ENCODE measurements at regions not wholly inside any gene's neighbourhood (a gene's known extent, or its start where the extent isn't known, plus 50 kb on each side); places are given as distances from the start of the nearest gene placed in this dataset.

DNA sequence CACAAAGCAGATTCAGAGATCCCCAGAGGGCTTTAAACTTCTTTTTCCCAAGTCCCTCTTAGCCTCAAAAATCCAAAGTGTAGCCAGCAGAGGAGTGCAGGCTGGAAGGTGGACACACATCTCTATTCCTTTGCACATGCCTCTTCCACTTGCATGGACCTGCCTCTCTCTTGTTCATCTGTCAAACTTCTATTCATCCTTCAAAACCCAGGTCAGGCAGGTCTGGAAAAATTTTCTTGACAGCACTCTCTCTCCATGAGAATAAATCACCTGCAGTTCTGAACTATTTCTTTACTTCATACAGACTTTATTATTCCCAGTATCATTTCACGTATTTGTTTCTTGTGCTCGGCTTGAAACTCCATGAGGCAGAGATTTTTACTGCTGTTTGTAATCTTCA is 127.5 kb downstream of the SS18 start:
- DNase-seq, result no peak

DNA sequence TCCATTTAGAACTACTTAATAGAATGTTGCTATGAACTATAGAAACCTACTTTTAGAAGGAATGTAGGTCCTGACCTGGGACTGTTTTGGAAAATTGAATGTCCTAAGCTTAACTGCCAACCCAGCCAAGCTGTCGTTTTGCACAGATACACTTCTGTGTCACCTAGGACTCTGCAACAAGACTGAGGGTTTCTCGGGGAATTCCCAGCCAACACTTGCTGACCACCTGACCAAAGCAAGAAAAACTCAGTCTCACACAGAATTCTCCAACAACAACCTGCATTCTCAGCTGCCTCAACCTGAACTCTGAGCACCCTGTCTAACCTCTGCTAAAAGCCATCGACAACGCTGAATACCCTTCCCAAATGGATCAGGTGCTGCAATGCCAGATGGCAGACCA is 128.2 kb downstream of the SS18 start:
- DNase-seq, result no peak

DNA sequence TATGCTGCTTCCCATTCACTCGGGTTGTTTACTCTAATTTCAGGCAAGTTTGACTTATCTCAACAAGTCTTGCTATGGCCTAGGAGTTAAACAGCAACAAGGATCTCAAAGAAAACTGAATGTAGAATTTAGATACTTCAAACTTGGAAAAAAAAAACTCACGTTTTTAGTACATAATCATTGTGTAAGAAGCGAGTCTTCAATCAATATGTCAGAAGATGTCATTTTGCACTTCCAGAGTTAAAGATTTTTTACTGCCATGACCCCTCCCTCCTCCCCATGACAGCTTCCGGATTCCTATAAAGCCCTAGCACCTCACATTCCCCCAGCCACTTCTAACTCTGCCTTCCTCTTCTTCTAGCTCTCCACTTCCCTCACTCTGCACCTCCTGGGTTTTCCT is 133.4 kb downstream of the SS18 start:
- DNase-seq, result no peak

DNA sequence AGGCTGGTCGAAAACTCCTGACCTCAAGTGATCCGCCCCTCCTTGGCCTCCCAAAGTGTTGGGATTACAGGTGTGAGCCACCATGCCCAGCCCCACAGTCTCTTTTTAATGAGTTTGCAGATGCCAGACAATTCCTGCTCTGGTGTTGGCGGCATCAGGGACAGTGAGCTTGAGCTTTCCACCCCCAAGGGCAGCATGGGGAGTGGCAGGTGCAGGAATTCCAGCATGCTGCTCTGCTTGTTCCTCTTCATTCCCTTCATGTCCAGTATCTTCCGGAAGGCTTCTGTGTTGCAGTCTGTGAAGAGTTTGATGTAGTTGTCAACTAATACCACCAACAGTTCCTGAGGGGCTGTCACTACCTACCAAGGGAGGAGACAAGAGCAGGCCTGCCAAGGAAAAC is 137.3 kb downstream of the SS18 start:
- no peak for DNase-seq

DNA sequence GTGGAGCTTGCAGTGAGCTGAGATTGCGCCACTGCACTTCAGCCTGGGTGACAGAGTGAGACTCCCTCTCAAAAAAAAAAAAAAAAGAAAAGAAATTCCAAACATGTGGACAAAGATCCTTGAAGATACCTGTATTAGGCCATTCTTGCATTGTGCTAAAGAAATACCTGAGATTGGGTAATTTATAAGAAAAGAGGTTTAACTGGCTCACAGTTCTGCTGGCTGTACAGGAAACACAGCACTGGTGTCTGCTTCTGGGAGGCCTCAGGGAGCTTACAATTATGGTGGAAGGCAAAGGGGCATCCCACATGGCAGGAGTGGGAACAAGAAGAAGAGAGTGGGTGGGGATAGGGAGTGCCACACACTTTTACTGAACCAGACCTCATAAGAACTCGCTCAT is 140.1 kb downstream of the SS18 start:
- no peak for DNase-seq

DNA sequence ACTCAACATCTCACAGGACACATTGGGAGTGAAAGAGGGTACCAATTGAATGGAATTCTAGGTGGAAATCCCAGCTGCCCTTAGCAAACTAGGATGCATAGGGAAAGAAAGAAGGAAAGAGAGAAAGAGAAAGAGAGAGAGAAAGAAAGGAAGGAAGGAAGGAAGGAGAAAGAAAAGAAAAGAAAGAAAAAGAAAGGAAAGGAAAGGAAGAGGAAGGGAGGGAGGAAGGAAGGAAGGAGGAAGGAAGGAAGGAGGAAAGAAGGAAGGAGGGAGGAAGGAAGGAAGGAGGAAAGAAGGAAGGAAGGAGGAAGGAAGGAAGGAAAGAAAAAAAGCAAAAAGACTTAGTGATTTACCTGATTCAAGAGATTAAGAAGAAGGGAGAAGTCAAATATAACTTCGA is 143.9 kb downstream of the SS18 start:
- DNase-seq, result no peak

DNA sequence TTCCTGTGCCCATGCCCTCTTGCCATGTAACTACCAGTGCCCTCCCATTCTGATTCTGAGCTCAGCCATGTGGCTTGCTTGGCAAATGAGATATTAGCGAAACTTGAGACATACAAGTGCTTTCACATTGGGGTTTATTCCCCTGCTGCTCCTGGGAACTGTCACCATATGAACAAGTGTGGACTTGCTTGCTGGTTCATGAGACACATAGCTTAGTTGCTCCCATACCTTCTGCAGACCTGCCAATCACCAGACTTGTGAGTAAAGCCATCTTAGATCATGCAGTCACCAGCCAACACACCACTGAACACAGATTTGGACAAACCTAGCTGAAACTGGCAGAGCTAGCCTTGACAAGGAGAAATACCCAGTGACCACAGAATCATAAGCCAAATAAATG is 155.1 kb downstream of the SS18 start:
- no peak for DNase-seq

DNA sequence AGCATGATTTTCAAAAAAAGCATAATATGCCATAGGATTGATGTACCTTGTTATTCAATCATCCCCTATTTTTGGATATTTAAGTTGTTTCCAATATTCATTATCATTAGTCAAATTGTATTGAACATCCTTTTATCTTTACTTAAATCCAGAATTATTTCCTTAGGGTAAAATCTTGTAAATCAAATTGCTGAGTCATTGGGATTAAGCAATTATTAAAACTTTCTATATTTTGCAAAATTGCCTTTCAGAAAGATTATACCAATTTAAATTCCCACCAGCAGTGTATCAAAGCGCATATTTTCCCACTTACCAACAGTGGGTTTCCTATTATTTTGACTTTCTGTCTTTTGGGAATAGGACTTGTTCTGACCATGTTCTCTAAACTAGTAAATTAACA is 159.3 kb downstream of the SS18 start:
- no peak for DNase-seq

DNA sequence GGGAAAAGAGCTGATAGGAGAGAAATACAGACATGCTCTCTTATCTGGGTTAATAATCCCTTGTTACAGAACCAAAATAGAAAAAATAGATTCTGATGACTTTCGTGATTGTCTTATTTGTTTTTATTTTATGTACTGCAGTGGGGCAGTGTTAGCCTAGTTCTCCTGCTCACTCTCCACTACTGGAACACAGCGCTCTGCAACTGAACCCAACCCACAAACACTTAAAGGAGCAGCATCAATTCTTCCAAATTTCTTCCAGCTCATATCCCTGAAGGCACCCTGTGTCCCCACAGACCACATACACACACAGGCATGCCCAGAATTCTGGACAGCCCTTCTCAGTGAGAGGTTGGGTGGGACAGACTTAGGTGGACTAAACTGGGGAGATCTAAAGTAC is 160.6 kb downstream of the SS18 start:
- no peak for DNase-seq

DNA sequence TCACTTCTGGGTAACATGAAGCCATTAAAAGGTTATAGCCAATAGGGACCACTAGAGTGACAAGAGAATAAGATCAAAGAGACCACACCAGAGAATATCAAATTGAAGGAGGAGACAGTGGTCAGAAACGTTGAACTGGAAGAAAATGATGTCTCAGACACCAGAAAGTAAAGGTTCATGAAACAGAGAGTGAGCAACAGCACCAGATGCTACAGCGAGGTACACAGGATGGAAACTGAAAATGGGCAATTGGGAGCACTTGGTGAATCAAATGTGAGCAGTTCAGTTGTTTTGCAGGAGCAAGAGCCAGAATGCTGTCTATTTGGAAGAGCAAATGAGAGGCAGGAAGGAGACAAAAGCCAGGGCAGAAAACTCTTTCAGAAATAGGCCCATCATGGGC is 162.6 kb downstream of the SS18 start:
- no peak for DNase-seq

DNA sequence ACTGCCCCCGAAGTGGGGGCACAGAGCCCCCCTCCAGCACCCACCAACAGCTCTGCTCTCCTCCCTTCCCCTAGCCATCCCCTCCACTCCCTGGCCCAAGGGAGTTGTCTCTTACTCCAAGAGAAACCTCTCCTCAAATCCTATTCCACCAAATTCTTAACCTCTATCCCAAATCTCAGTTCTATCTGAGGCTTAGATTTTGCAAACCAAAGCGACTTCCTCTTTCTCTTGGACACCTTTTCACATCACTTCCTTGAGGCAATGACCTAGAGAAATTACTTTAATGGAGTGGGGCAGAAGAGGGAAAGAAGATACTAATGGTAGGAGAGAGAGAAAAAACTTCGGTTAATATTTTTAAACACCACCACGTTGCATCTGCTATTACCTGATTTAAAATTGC is 167.2 kb downstream of the SS18 start:
- DNase-seq, result no peak

DNA sequence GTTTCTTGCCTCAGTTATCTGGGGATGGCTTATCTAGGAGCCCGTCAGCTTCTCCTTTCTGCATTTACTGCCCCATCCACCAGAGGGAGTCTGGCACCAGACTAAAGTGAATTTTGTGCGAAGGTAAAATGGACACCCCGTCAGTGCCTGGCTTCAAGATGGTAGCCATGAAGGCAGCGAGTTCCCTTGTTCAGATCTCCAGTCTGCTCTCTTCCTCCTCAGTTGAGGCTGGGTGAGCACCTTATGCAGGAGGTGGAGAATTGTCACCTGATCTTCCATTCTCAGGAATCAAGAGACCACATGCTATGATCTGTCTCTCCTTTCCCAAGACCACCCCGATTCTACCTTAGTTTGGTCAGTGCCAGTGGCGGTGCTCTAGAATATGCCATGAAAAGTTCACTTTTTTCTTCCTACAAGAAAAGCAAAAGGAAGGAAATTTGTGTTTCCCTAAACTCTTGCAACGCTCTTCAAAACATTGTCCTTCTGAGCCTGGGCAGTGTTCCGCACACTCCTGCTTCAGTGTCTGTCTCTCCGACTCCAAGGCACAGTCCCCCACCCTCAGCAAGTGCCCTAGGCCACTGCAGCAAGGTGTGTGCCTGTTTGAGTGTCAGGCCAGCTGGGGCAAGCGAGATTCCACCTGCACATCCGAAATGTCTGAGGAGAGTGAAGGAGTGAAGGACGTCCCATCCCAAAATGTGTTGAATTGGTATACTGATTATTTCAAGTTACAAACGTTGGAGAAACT is 168.6 kb downstream of the SS18 start:
- DNase-seq, result no peak

DNA sequence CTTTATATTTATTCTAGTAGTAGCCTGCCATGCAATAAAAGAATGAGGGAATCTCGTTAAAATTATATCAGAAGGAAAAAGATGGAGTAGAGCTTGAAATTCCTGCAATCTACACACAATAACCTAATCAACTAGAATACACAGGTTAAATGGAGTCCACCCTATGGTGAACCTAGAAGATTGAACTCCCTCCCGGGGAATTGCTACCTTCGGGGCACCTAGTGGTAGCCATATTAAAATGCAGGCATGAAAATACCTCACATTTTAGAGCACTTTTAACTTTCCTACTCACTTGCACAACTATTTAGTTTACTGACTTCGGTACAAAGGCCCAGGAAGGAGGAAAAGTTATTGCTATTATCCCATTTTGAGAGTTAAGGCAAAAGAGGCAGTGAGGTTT is 174.5 kb downstream of the SS18 start:
- DNase-seq, result no peak

DNA sequence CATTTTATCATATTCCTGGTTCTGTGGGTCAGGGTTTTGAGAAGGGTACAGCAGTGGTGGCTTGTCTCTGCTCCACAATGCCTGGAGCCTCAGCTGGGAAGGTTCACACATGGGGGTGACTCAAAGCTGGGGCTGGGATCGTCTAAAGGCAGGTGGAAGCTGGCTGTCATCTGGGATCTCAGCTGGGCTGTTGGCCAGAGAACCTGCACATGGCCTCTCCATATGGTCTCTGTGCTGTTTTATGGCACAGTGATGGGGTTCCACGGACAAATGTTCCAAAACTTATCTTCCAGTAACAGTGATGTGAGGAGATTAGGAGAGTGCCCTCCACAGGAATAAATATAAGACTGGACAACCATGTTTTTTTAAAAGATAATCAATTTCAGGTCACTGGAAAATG is 191.4 kb downstream of the SS18 start:
- no peak for DNase-seq

DNA sequence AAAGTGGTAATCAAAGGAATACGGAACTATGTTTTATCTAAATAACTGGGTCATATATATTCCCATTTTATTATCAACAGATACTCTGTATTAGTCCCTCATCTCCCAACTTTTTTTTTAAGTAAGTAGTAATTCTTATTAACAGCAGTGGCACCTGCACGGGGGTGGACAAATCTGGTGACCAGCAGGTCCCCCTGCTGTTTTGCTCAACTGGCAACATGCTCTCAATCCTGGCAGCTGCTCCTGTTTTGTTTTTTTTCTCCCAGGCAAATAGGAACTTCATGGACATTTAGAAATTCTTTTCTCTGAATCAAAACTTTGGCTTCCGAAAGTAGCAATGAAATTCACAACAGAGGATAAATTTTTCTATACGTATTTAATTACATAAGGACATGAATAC is 193.5 kb downstream of the SS18 start:
- no peak for DNase-seq

DNA sequence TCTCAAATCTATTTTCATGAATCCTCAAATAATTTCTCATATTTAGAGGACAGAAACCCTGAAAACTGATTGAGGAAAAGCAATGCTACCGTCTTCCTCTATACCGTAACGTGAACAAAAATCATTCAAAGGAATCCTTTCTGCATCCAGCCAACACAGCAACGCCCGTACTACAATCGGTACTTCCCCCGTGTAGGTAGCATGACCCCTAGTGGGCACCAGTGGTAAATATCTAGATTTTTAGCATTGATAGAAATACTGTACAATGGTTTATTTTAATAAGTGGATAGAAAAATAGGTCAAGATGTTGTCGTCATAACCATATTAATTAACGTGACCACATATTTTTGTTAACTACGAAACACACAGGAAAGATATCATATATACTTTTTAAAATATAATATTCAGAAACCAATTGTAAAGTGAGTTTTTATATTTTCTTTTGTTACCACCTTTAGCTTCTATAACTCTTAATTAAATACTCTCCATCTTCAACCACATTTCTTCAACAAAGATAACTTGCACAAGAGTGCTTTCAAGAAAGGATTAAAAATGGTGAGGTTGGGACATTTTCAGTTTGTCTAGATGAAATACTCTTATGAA is 194.1 kb downstream of the SS18 start:
- peak; percentile 0 to 4 for DNase-seq

DNA sequence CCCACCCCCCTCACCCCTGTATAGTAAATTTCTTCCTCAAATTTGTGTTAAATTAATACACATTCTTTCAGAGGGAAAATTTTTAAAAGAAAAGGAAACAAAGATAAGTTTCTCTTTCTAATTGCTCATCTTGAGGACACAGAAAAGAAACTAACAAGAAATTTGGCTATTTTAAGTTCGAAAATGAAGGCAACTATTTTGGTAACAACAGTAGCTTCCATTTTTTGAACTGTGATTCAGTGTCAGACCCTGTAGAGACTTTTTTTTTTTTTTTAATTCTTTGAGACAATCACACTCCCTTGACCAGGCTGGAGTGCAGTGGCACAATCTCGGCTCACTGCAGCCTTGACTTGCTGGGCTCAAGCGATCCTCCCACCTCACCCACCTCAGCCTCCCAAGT is 194.9 kb downstream of the SS18 start:
- no peak for DNase-seq

DNA sequence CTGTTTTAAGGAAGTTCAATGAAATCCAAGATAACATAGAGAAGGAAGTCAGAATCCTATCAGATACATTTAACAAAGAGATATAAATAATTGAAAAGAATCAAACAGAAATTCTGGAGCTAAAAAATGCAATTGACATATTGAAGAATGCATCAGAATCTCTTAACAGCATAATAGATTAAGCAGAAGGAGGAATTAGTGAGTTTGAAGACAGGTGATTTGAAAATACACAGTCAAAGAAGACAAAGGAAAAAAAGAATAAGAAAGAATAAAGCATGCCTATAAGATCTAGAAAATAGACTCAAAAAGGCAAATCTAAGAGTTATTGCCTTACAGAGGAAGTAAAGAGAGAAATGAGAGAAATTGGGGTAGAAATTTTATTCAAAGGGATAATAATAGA is 204.1 kb downstream of the SS18 start:
- no peak for DNase-seq

DNA sequence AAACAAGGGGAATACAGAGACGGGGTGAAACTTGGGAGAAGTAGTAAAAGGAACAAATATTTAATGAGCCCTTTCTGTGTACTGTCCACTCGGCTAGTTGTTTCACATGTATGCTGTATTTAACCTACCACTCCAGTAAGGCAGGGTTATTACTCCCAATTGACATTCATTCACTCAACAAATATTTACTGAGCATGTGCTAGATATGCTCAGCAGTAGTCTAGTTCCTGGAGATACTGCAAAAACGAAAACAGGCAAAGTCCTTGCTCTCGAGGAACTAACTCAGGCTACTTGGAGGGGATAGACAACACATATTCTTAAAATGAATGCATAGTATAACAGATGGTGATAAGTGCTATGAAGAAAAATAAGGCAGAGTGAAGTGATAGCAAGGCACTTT is 207.3 kb downstream of the SS18 start:
- DNase-seq, result no peak

DNA sequence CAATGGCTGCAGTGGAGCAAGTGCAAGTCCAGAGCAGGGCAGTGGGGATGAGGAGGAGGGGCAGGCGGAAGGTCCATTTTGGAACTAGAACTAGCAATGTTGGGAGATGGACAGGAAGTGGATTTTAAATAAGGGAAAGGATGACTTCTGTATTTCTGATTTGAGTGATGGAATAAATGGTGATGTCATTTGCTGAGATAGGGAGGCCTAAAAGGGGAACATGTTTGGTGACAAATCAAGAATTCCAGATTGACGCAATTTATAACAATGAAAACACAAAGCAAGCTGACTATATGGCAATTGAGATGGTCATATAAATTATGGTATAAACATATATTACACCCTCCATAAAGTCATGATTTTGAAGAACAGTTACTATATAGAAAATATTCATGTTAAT is 209.3 kb downstream of the SS18 start:
- no peak for DNase-seq

DNA sequence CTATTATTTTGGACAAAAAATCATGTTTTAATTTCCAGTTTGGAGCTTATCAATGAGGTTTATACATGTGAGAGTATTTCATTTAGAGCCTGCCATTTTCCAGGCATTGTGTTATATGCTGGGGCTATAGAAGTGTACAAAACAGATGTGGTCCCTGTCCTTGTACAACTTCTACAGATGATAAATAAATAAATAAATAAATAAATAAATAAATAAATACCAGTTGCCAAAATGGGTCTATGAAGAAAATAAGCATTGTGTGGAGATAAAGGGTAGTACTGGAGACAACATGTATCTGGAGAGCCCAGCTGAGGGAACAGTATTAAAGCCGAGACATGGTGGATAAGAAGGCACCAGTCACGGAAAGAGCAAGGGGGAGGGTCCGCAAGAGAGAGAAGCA is 210.0 kb downstream of the SS18 start:
- DNase-seq, result no peak

DNA sequence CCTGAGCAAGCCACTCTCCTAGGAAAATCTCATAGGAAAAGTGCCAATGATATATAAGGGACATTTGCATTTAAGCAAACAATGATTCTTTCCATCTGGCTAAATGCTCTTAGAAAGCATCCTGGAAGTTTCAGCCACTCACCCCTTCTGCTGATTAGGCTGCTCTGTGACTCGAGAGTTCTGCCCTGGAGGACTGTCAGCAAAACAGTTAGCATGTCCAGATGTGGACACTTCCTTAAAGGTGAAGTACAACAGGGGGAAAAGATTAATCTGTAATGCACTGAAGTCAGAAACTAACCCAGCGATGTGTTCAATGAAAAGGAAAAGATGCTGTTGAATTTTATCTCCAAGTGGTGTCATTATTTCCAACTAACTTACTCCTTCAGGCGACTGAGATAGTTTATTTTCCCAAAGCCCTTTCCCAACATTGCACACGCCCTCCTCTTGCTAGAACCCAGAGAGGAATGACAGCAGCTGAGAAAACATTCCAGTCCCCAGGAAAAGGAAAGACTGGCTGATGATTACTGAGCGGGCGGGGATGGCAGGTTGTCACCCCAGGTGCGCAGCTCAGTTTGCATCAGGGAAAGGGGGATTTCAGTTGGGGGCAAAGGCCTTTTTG is 214.0 kb downstream of the SS18 start:
- DNase-seq, result no peak

DNA sequence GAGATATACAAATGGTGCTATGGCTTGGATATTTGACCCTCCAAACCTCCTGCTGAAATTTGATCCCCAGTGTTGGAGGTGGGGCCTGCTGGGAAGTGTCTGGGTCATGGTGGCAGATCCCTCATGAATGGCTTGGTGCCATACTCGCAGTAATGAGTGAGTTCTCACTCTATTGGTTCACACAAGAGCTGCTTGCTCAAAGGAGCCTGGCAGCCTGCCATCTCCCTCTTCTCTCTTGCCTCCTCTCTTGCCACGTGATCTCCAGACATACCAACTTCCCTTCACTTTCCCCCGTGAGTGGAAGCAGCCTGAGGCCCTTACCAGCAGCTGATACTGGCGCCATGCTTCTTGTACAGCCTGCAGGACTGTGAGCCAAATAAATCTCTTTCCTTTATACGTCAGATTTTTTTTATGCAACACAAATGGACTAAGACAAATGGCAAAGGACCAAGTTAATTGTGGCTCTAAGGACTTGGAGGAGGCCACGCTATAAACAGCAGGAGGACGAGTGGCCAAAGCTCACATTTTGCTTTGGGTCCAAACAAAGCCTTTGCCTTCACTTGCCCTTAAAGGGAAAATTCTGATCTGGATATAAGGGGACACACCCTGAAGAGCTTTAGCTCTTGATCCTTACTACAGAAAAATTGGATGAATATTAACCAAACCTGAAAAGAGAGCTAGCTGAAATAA is 214.7 kb downstream of the SS18 start:
- peak in 1 of 2 experiments; percentile 6 for DNase-seq

DNA sequence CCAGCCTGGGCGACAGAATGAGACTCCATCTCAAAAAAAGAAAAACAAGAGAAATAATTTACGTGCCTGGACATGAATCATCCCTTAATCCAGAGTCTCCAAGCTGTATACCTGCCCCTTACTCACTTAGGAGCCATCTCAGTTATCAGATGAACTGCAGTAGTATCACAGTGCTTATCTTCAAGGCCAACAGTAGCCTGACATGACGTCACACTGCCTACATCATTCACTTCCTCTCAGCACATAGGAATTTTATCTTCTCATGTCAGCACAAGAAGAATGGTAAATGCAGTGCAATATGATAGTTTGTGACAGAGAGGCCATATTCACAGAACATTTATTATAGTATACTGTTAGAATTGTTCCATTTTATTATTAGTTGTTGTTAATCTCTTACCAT is 216.6 kb downstream of the SS18 start:
- DNase-seq, result no peak
